ENCODE measurements at regions not wholly inside any gene's neighbourhood (a gene's known extent, or its start where the extent isn't known, plus 50 kb on each side); places are given as distances from the start of the nearest gene placed in this dataset.

DNA sequence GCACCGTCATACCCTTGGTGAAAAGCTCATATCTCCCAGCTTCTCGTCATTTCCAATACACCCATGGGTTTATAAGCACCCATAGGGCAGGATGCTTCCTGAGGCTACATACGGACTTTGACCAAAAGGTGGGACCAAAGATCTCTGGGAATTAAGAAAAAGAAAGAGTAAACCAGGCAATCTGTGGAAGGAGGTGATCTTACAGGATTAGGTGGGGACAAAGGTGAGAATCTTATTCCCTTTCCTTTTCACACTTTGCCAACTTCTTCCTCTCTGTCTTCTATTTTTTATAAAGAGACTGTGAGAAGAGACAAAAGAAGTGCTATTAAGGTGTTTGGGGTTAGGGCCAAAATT is 172.0 kb downstream of the DLEU7 start:
- no peak for FAIRE-seq
- DNase-seq (ENCODE audit: insufficient read length, low spot score) = no peak
- TF ChIP-seq, protein P1, sequence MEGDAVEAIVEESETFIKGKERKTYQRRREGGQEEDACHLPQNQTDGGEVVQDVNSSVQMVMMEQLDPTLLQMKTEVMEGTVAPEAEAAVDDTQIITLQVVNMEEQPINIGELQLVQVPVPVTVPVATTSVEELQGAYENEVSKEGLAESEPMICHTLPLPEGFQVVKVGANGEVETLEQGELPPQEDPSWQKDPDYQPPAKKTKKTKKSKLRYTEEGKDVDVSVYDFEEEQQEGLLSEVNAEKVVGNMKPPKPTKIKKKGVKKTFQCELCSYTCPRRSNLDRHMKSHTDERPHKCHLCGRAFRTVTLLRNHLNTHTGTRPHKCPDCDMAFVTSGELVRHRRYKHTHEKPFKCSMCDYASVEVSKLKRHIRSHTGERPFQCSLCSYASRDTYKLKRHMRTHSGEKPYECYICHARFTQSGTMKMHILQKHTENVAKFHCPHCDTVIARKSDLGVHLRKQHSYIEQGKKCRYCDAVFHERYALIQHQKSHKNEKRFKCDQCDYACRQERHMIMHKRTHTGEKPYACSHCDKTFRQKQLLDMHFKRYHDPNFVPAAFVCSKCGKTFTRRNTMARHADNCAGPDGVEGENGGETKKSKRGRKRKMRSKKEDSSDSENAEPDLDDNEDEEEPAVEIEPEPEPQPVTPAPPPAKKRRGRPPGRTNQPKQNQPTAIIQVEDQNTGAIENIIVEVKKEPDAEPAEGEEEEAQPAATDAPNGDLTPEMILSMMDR (IDR thresholded peaks at IDR 0.05; ENCODE audit: insufficient read depth, missing control alignments) = no peak

DNA sequence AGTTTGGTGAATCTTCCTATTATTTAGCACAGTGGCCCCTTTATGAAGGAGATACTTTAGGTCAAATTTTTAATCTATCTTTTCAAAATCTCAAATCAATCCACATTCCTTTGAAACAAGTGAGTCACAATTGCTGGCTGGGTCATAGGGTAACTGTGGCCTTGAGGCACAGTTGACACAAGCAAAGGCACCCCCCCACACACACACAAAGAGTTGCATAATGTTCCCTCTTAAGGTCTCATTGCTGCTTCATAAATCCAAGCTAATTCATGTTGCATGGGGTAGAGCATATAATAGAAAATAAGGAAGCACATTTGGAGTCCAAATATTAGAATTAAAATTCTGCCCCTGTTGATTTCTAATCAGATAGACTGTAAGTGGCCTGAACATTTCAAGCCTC is 171.5 kb downstream of the DLEU7 start:
- DNase-seq (ENCODE audit: insufficient read length, low spot score) = no peak
- no peak for FAIRE-seq

GRCh38 chr13:50675651-50676050 is 167.8 kb downstream of the DLEU7 start:
- FAIRE-seq (no peak), DNase-seq (ENCODE audit: insufficient read length, low spot score) (no peak)
- TF ChIP-seq, protein P1 (IDR thresholded peaks at IDR 0.05; ENCODE audit: insufficient read depth, missing control alignments) = no peak

More for the DNA sequence above, 171.5 kb downstream of the DLEU7 start:
- TF ChIP-seq, protein P1 (IDR thresholded peaks at IDR 0.05; ENCODE audit: insufficient read depth, missing control alignments) = no peak

GRCh38 chr13:50676602-50677001 is 166.9 kb downstream of the DLEU7 start:
- DNase-seq (ENCODE audit: insufficient read length, low spot score) (no peak), FAIRE-seq (no peak)
- TF ChIP-seq, protein P1 (IDR thresholded peaks at IDR 0.05; ENCODE audit: insufficient read depth, missing control alignments) = no peak

- no peak for FAIRE-seq
- TF ChIP-seq, protein P1 (IDR thresholded peaks at IDR 0.05; ENCODE audit: insufficient read depth, missing control alignments) = no peak
These were observed 166.2 kb downstream of the DLEU7 start for GRCh38 chr13:50677258-50677657.

DNA sequence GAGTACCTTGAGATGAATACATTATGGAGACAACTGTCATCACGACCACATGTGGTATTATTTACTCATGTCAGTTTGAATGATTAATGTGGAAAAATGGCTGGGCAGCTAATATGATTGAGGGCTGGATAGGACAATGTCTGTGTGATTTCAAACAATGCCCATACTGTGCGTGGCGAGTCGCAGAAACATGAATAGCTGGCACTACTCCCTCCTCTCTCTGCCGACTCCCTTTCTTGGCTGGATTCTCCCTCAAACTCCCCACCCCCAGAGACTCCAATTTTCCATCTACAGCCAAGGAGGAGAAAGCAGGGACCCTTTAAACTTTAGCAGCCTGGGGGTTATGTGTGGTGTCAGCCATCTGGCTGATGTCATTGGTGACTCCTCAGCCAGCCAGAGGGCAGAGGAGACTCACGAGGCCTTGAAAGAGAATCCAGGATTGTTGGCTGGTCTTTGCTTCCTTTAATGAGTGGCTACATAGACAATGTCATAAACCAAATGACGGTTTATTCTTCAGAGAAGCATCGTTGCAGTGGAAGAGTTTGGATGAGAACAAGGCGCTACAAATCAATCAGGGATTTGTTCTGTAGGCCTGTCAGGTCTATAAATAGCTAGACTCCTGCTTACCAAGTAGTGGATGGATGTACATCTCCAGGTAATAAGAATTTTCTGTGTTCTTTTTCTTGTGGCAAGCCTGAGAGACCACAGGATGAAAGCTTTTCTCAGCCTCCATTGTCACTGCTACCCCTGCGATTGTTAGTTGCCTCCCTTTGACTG is 165.6 kb downstream of the DLEU7 start:
- TF ChIP-seq, protein P1 (IDR thresholded peaks at IDR 0.05; ENCODE audit: insufficient read depth, missing control alignments) = no peak
- DNase-seq (ENCODE audit: insufficient read length, low spot score) (no peak), FAIRE-seq (no peak)

More at GRCh38 chr13:50677258-50677657, 166.2 kb downstream of the DLEU7 start:
- DNase-seq (ENCODE audit: insufficient read length, low spot score) = no peak

- DNase-seq (ENCODE audit: insufficient read length, low spot score) (no peak), FAIRE-seq (no peak)
- TF ChIP-seq, protein P1 (IDR thresholded peaks at IDR 0.05; ENCODE audit: insufficient read depth, missing control alignments) = no peak
These were observed 164.9 kb downstream of the DLEU7 start for GRCh38 chr13:50678464-50679162.

Measured in D721Med (cell line).